Lower leg skin (tissue), 4 donors: ENCODE measurements at regions not wholly inside any gene's neighbourhood (a gene's known extent, or its start where the extent isn't known, plus 50 kb on each side); places are given as distances from the start of the nearest gene placed in this dataset.

Experiments
- DNase-seq, 2 donors: peaks; one replicate each; pipeline ENCODE4 v3.0.0-alpha.2; 2019; ENCODE audit warnings: low spot score in 2 of 2
- H3K4me3 ChIP-seq: fragments of 200-600 bp; sonication (generic); 2 replicates; pipeline ENCODE4 v1.5.1; 2017; ENCODE audit warnings: mild to moderate bottlenecking, low read depth; ENCODE audit not compliant: poor library complexity, severe bottlenecking
- CTCF ChIP-seq, 3 donors: fragments of 450-650 bp; IDR thresholded peaks; one replicate each; pipeline ENCODE4 v1.5.1; 2016; ENCODE audit warnings: antibody characterized with exemption in 3 of 3, mild to moderate bottlenecking in 3 of 3, moderate library complexity in 2 of 3
- POLR2A ChIP-seq, 2 donors: fragments of 450-650 bp; IDR thresholded peaks; one replicate each; pipeline ENCODE4 v1.6.1; 2016 to 2017; ENCODE audit warnings: antibody characterized with exemption in 2 of 2, mild to moderate bottlenecking in 1 of 2, moderate library complexity in 1 of 2
- WGBS, 2 donors: methylation state at CpG; one replicate each; pipeline ENCODE4 v1.1.5; 2018; 5-methylcytosine and 5-hydroxymethylcytosine counted together
- intact Hi-C: fragments of 100-400 bp; cut with DNase I; formaldehyde crosslinking; loops from one replicate; pipeline ENCODE4 v1.15.0; 2023; ENCODE audit warnings: low total_unique reads

- intact Hi-C loops, result no loop called here
- TF ChIP-seq CTCF (IDR thresholded peaks at IDR 0.05) (no peak), POLR2A (IDR thresholded peaks at IDR 0.05) (no peak)
- WGBS, 2 donors, result 89 to 92% methylated on average over 2 of the region's 2 CpGs
- H3K4me3 ChIP-seq, result no peak overlapping the region
- DNase-seq, result no peak
Measured at GRCh38 chr6:142613981-142614380, 312.2 kb downstream of the ADGRG6 start.

GRCh38 chr6:142617158-142617557, 315.4 kb downstream of the ADGRG6 start:
- DNase-seq, result no peak
- 55 to 66% methylated on average over 3 of the region's 3 CpGs for whole genome bisulfite sequencing, 2 donors
- H3K4me3 ChIP-seq, result no peak overlapping the region
- intact Hi-C loops, result no loop called here
- TF ChIP-seq POLR2A (IDR thresholded peaks at IDR 0.05), result no peak
- TF ChIP-seq CTCF (IDR thresholded peaks at IDR 0.05), result no peak

GRCh38 chr6:142621822-142622221, 320.0 kb downstream of the ADGRG6 start:
- 87 to 95% methylated on average over 2 of the region's 2 CpGs for WGBS, 2 donors
- DNase-seq, result no peak
- intact Hi-C loops, result no loop called here
- TF ChIP-seq POLR2A (IDR thresholded peaks at IDR 0.05) (no peak), CTCF (IDR thresholded peaks at IDR 0.05) (no peak)
- no peak overlapping the region for H3K4me3 ChIP-seq

GRCh38 chr6:142624978-142625715, 319.8 kb downstream of the HIVEP2 start:
- DNase-seq, result no peak
- H3K4me3 ChIP-seq, result no peak overlapping the region
- intact Hi-C loops, result no loop called here
- TF ChIP-seq CTCF (IDR thresholded peaks at IDR 0.05), result no peak
- WGBS, 2 donors, result 70 to 72% methylated on average over 2 of the region's 2 CpGs

GRCh38 chr6:142627474-142627873, 317.5 kb downstream of the HIVEP2 start:
- DNase-seq, result no peak
- H3K4me3 ChIP-seq, result no peak overlapping the region
- no peak for TF ChIP-seq CTCF (IDR thresholded peaks at IDR 0.05)
- TF ChIP-seq POLR2A (IDR thresholded peaks at IDR 0.05), result no peak
- intact Hi-C loops, result no loop called here
- WGBS, 2 donors, result 87% methylated on average over 3 of the region's 3 CpGs
